ENCODE measurements at regions not wholly inside any gene's neighbourhood (a gene's known extent, or its start where the extent isn't known, plus 50 kb on each side); places are given as distances from the start of the nearest gene placed in this dataset.
"Not testable (repeated sequence)": the region's sequence is repeated elsewhere in the genome, so short reads cannot be mapped to it uniquely, and the experiment has no call there.

GRCh38 chr21:28215214-28215954 is 777.3 kb downstream of the LTN1 start:
- no peak for DNase-seq (ENCODE audit: low read depth in 2 of 2, low spot score in 1 of 2)

- DNase-seq (ENCODE audit: low read depth in 2 of 2, low spot score in 1 of 2) = no peak
Measured at GRCh38 chr21:28214786-28215185, 777.9 kb downstream of the LTN1 start.

GRCh38 chr21:28213261-28213660 is 779.4 kb downstream of the LTN1 start:
- DNase-seq (ENCODE audit: low read depth in 2 of 2, low spot score in 1 of 2) = no peak

GRCh38 chr21:28212061-28212460 is 780.6 kb downstream of the LTN1 start:
- no peak for DNase-seq (ENCODE audit: low read depth in 2 of 2, low spot score in 1 of 2)

GRCh38 chr21:28207436-28208173 is 785.1 kb downstream of the LTN1 start:
- no peak for DNase-seq (ENCODE audit: low read depth in 2 of 2, low spot score in 1 of 2)

GRCh38 chr21:28200726-28201125 is 792.0 kb downstream of the LTN1 start:
- DNase-seq (ENCODE audit: low read depth in 2 of 2, low spot score in 1 of 2) = no peak

- no peak for DNase-seq (ENCODE audit: low read depth in 2 of 2, low spot score in 1 of 2)
Measured at GRCh38 chr21:28196981-28197380, 795.7 kb downstream of the LTN1 start.

- no peak for DNase-seq (ENCODE audit: low read depth in 2 of 2, low spot score in 1 of 2)
Measured at GRCh38 chr21:28193189-28193588, 799.5 kb downstream of the LTN1 start.

- no peak for DNase-seq (ENCODE audit: low read depth in 2 of 2, low spot score in 1 of 2)
Measured at GRCh38 chr21:28186604-28187003, 806.1 kb downstream of the LTN1 start.

- no peak for DNase-seq (ENCODE audit: low read depth in 2 of 2, low spot score in 1 of 2)
Measured at GRCh38 chr21:28181730-28182129, 810.9 kb downstream of the LTN1 start.

GRCh38 chr21:28179136-28179535 is 813.5 kb downstream of the LTN1 start:
- no peak for DNase-seq (ENCODE audit: low read depth in 2 of 2, low spot score in 1 of 2)

GRCh38 chr21:28177124-28177523 is 815.6 kb downstream of the LTN1 start:
- no peak for DNase-seq (ENCODE audit: low read depth in 2 of 2, low spot score in 1 of 2)

- DNase-seq (ENCODE audit: low read depth in 2 of 2, low spot score in 1 of 2) = no peak
Measured at GRCh38 chr21:28174701-28175100, 818.0 kb downstream of the LTN1 start.

- DNase-seq (ENCODE audit: low read depth in 2 of 2, low spot score in 1 of 2) = no peak
Measured at GRCh38 chr21:28174006-28174405, 818.7 kb downstream of the LTN1 start.

GRCh38 chr21:28172376-28172775 is 820.3 kb downstream of the LTN1 start:
- no peak for DNase-seq (ENCODE audit: low read depth in 2 of 2, low spot score in 1 of 2)

GRCh38 chr21:28167366-28167765 is 825.3 kb downstream of the LTN1 start:
- DNase-seq (ENCODE audit: low read depth in 2 of 2, low spot score in 1 of 2) = no peak

- DNase-seq (ENCODE audit: low read depth in 2 of 2, low spot score in 1 of 2) = not testable (repeated sequence)
Measured at GRCh38 chr21:28164519-28164918, 828.2 kb downstream of the LTN1 start.

- not testable (repeated sequence) for DNase-seq (ENCODE audit: low read depth in 2 of 2, low spot score in 1 of 2)
Measured at GRCh38 chr21:28162052-28162451, 830.6 kb downstream of the LTN1 start.

GRCh38 chr21:28160378-28160777 is 832.3 kb downstream of the LTN1 start:
- no peak for DNase-seq (ENCODE audit: low read depth in 2 of 2, low spot score in 1 of 2)

- DNase-seq (ENCODE audit: low read depth in 2 of 2, low spot score in 1 of 2) = no peak
Measured at GRCh38 chr21:28159396-28159795, 833.3 kb downstream of the LTN1 start.

- DNase-seq (ENCODE audit: low read depth in 2 of 2, low spot score in 1 of 2) = no peak
Measured at GRCh38 chr21:28156590-28156989, 836.1 kb downstream of the LTN1 start.

GRCh38 chr21:28154121-28154520 is 838.6 kb downstream of the LTN1 start:
- DNase-seq (ENCODE audit: low read depth in 2 of 2, low spot score in 1 of 2) = no peak

- DNase-seq (ENCODE audit: low read depth in 2 of 2, low spot score in 1 of 2) = no peak
Measured at GRCh38 chr21:28152732-28153131, 839.9 kb downstream of the LTN1 start.
